ENCODE measurements at regions not wholly inside any gene's neighbourhood (a gene's known extent, or its start where the extent isn't known, plus 50 kb on each side); places are given as distances from the start of the nearest gene placed in this dataset.

- DNase-seq = no peak
Measured at GRCh38 chr5:159424123-159424522, 93.8 kb upstream of the IL12B start.

- DNase-seq = no peak
Measured at GRCh38 chr5:159426694-159427093, 96.4 kb upstream of the IL12B start.

- DNase-seq = no peak
Measured at GRCh38 chr5:159427180-159428012, 97.1 kb upstream of the IL12B start.

- DNase-seq = no peak
Measured at GRCh38 chr5:159430361-159431012, 100.2 kb upstream of the IL12B start.

- DNase-seq = no peak
Measured at GRCh38 chr5:159435855-159436254, 105.6 kb upstream of the IL12B start.

- DNase-seq = no peak
Measured at GRCh38 chr5:159438092-159438491, 107.8 kb upstream of the IL12B start.

DNA sequence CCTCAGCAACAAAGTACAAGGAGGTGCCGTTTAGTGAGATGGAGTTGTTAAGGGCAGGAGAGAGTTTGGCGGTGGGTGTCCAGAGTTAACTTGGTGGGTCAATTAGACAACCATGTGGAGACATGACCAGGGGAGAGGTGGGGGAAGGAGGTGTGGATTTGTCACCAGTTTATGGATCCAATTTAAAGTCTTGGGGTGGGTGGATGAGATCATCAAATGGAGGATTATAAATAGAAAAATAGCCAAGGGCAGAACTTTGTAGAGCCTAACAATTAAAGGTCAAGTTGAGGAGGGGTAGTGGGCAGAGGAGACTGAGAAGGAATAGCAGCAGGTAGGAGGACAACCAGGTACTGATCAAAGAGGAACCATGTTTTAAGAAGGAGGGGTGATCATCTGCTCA lies 108.7 kb upstream of the IL12B start:
- no peak for DNase-seq

DNA sequence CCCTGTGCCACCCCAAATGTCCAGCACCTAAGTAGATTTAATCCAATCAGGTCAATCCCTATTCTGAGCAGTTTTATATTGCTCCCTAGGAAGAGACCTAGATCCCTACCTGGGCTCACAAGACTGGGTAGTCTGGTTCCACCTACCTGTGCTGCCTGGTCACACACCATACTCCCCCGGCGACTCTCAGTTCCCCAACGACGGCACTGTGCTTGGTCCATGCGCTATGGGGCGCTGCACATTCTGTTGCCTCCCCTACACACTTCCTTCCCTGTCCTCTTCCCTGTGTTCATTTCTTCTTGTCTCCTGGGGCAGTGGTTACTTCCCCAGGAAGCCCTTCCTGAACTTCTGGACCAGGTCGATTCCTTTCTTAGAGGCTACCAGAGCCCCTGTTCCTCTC lies 109.9 kb upstream of the IL12B start:
- no peak for DNase-seq

GRCh38 chr5:159440968-159441367 lies 110.7 kb upstream of the IL12B start:
- DNase-seq = no peak

DNA sequence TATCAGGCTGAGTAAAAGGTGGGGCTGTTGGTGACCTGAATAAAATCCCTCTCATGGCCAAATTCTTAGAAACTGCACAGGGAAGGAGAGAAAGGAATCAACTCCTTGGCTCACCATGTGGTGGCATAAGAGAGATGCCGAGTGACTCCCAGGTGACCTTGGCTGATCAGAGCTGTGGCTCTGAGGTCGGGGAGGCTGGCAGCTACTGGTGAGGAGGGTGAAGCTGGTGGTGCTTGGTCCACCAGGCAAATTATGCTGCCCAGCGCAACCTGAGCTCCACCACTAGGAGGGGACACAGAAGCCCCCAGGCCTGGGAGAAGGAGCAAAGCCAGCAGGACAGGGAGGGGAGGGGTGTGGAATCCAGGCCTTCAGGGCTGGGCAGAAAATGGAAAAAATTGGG lies 111.2 kb upstream of the IL12B start:
- no peak for DNase-seq

- DNase-seq = no peak
Measured at GRCh38 chr5:159442206-159442850, 112.0 kb upstream of the IL12B start.

- no peak for DNase-seq
Measured at GRCh38 chr5:159444441-159445082, 114.3 kb upstream of the IL12B start.

- no peak for DNase-seq
Measured at GRCh38 chr5:159447116-159447515, 116.8 kb upstream of the IL12B start.

DNA sequence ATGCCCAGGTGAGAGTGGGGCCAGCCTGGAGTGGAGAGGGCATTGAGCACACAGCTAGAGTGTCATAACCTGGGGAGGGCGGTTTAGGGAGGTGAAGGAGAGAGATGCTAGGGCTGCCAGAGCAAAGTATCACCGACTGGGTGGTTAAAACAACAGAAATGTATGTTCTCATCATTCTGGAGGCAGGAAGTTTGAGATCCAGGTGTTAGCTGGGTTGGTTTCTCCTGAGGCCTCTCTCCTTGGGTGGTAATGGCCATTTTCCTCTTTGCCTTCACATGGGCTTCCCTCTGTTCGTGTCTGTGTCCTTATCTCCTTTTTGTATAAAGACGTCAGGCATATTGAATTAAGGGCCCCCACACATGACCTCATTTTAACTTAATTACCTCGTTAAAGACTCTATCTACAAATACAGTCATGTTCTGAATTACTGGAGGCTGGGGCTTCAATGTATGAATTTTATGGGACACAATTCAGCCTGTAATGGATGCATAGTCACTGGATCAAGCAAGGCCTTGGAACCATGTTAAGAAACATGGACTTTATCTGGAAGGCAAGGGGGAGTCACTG lies 118.6 kb upstream of the IL12B start:
- DNase-seq = no peak

GRCh38 chr5:159449925-159450324 lies 119.6 kb upstream of the IL12B start:
- DNase-seq = no peak

GRCh38 chr5:159450417-159450816 lies 120.1 kb upstream of the IL12B start:
- DNase-seq = no peak

DNA sequence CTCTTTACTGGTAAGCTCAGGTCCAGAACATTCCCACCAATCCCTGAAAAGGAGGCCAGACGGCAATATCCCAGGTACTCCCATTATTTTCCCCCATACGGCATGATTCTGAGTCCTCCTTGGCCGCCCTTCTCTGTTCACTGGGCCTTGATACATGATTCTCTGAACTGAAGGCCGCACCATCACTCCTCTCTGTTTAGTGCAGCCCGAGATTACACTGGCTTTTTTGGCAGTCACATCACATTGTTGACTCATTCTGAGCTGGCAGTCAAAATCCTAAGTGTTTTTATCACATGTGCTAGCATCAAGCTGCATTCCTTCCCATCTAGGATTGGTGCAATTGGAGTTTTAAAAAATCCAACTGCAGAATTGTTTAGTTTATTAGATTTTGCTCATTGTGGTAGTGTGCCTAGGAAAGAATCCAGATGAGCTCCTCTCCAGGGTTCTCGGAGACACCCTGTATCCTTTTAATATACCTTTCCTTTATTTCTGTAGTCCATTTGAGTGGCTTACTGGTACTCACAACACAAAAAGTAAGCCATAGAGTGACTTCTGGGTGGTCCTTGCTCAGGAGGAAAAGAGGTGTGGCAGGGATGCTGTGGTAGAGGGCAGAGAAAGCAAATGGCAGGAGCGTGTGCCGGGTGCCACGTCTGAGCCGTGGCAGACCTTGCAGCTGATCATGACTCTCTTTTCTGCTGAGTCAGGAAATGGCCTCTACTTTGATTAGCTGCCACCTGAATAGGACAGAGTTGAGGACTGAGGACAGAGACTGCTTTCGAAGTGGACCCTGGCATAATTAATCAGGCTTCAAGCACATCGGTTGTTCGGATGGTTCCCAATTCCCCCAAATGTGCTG lies 121.1 kb upstream of the IL12B start:
- DNase-seq = no peak

DNA sequence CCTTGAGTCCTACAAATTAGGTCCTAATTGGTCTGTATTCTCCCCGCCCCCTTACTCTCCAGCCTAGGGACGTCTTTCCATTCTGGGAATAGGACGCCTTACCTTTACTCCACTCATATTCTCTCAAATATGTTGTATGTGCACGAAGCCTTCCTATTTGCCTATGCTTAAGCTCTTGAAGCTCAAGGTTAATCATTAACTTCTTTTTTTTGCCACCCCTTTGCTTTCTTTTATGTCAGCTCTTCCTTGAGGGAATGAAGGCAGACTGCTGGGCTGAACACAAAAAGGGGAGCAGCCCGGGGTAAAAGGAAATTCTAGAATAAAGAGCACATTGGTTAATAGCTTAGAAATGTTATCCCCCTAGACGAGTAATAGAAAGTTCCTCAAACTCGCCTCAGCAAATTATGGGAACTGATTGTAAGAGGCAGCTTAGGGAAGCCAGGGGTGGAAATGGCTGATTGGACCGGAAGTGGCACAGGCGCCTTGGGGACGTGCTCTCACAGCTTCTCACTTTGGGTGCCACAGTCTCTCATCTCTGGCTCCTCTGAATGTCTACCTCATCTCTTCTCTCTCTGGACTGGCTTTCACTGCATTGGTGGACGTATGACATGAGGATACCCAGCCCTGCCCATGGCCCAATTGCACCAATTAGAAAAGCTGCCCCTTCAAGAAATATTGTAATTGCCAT lies 122.3 kb upstream of the IL12B start:
- no peak for DNase-seq

DNA sequence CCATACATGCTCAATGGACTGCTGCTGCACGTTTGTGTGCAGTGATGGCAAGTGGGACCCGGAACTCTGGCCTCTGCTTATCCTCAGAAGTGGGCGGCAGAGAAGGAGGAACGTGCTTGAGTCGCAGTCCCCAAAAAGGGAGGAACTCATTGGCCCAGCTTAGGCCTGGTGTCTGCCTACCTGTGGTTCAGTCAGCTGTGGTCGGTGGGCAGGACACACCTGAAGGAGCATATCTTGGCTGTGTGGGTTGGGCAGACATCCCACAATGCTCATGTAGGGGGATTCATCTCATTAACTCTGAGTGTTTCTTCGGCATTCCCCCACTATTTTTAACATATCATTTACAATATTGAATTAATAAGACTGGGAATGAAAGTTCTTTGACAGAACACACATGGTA lies 122.9 kb upstream of the IL12B start:
- no peak for DNase-seq

DNA sequence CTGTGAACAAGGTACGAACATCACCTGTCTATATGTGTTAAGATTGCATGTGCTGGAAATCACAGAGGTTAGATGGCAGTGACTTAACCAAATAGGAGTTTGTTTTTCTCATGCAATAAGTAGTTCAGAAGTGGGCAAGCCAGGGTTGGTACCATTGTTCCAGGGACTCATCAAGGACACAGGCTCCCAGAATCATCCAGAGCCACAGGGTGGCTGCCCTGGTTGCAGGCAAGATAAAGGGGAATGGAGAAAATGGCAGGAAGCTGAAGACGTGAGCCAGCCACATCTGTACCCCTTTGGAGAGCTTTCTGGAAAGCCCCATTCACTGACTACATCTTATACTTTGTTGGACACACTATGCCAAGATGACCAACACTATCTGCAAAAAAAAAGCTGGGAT lies 126.0 kb upstream of the IL12B start:
- no peak for DNase-seq

DNA sequence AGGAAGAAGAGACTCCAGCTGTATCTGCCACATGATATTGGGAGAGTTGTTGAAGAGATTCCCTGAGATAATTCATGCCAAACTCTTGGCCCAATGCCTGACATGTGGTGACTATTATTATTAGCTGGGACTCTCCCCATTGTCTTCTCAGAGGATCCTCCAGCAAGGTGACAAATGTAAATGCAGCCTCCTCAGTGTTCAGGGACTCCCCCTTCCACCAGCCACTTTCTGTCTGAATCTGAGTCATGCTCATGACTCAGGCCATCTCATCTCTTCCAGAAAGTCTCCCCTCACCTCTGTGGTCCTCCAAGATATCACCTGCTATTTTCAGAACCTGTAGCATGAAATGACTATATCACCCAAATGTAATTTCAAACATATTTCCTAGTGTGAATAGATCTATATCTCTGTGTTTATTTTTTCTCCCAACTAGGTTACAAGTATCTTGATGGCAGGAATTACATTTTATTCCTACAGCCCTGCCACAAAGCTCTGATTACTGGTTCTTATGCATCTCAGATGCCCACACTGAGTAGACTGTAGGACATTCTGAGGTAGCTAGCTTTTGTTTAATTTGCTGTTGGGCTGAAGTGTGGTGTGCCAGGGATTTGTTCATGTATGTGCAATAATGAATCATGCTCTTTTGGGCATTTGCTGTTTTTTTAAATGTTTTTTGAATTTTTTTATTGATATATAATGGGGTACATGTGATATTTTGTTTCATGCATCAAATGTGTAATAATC lies 126.6 kb upstream of the IL12B start:
- peak; percentile 58 for DNase-seq
